NCI-H2196 treated with DMSO at 0.1 percent for 48 hours (cell line): ENCODE measurements at regions not wholly inside any gene's neighbourhood (a gene's known extent, or its start where the extent isn't known, plus 50 kb on each side); places are given as distances from the start of the nearest gene placed in this dataset.

Source experiments
- DNase-seq: peaks from one replicate; lab custom pipeline; 2025; ENCODE audit not compliant: unreplicated experiment; lab: John Stamatoyannopoulos, UW

DNA sequence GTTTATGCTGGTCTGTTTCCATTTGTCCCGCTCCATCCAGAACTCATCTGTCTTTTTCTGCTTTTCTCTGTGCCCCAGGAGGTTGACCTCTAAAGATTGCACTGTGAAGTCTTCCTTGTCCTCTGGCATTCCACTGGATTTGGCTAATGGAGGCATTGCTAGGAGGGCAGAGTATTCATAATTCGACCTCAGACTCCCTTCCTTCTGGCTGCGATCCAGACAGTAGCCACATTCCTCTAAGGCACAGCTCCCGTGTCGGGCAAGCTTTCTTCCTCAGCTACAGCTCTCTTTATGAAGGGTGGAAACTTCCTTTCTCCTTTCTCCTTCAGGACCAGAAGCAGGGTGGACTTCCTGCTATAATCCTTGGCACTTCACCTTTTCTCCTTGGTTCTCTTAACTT lies 175.9 kb downstream of the BAMBI start:
- no peak for DNase-seq

DNA sequence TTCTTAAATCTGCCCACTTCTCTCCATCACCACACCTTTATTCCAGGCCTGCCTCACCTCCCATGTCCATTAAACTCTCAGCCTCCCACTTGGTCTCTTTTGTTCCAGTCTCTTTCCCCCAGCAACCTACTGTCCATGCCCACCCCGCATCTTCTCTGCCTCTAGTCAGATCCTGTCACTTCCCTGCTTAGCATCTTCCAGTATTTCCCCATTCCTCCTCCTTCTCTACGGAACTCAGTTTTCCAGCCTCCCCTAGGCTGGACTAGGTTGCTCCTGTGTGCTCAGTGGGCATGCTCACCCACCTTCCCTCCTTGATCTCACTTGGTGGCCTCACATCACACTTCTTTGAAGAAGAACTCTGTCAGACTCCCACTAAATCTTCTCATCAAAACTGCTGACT lies 179.8 kb downstream of the BAMBI start:
- no peak for DNase-seq

DNA sequence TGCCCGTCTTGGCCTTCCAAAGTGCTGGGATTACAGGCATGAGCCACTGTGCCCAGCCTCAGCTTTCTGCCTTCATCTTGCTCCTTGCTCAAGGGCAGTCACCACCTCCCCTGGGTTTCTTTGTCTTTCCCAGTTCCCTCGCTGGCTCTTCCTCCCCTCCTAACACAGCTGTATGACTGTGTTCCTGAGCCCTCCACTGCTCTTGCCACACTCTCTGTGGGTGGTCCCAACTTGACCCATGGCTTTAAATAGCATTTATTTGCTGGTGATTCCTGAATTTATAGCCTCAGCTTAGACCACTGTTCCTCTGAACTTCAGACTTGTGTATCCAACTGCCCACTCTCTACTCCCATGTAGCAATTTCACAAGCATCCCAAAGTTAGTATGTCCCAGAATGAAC lies 181.3 kb downstream of the BAMBI start:
- DNase-seq, result no peak

DNA sequence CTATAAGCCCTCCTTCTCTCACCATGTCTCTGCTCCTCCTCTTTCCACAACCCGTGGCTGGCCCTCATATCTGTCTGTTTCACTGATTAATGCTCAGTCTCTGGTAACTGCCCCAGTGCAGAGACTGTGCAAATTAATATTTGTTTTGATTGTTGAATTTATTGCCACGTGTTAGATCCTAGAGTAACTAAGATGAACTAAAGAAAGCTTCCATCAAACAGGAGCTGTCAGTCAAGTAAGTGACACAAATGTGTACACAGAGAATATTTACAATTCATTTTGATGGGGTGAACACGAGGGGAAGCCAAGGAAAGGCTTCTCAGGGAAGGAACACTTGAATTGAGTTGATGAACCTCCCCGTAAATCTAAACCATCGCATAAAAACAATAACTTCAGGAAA lies 182.5 kb downstream of the BAMBI start:
- DNase-seq, result no peak

DNA sequence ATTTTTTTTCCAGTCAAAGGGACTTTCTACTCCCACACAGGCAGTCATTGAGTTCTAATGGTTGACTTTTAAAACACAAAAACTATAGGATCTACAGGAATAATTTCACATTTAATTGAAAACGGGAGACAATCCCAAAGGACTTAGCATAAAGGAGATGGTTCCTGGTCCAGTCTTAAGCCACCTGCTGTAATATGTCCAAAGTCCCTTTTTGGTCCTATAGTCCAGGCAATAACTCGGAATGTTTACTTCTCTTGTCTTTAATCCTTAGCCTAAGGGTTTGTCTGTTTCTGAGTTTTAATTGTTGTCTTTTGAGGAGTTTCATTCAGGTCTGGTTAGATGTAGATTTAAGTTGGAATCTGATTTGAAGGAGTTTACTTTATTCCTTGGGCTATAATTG lies 184.9 kb downstream of the BAMBI start:
- DNase-seq, result no peak

DNA sequence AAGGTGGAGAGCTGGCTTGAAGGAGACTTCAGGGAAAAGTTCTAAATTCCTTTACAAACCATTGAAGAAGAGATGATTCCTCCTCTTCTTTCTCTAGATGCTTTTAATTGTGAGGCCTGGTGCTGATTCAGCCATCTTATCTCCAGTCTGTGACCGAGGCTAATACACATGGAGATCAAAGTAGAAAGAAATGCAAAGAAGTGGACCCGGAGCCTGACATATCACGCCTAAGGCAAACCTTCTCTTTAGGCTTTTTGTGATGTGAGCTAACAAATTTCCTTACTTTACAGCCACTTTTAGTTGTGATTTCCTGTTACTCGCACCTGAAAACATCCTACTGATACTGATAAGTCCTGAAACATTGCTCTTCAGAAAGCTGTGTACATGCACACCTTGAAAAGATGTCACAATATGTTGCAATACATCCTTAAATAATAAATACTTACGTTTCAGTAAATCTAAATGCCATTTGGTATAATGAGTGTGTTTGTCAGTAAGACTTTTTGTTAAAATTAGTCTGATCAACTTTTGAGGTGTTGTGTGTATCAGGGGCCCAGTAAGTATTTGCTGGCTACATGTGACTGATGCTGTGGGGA lies 192.4 kb downstream of the BAMBI start:
- no peak for DNase-seq

DNA sequence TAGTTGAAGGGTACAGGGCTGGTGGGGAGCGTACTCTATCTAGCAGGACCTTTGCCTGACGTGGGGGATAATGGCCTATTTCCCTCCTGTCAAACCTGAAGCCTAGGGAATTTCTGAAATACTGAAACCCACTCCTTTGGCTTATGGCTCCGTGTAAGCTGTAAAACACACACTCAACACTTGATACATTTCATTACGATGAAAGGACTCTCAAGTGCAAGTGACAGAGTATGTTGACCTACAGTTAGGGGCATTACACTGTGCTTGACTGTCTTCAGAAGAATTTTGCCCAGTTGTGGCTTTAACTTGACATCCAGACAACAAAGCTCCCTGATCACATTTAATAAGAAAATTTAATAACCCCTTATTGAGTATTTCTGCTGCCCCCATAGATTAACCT lies 194.3 kb downstream of the BAMBI start:
- DNase-seq, result no peak

DNA sequence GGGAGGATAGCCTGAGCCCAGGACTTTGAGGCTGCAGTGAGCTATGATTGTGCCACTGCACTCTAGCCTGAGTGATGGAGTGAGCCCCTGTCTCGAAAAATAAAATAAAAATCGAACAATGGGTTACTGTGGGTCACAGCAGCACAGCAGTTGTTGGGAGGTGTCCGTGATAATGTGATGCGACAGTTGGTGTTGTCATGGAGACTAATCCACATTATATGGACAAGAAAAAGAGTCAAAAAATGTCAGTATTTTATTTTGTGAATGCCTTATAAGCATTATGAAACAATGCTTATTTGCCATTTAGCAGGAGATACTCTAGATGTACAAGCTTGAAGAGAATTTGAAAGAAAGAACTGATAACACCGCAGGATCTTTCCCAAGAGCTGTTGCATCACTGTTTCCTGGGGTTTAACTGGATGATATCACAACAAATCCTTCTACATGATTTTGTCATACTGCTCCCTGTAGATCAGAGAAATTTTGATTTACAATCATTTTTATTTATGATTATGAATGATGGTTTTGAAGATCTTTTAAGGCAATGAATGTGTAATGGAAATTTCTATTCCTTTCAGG lies 195.4 kb downstream of the BAMBI start:
- no peak for DNase-seq

DNA sequence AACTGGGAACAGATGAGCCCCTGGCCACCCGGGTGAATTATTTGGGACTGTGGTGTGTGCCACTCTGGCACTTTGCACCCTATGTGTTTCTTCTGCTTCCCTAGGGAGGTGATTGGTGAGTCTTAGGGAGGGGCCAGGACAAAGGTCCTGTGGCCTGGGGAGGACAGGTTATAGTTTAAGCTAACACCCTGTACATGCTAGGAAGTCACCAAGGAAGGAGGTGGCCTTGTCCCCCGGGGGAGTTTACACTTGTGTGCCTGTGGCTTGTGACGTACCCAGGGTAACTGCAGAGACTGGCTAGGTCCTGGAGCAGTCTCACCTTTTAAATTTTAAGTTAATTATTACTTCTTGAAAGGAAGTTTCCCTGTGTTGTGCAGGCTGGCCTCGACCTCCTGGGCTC lies 196.2 kb downstream of the BAMBI start:
- no peak for DNase-seq

DNA sequence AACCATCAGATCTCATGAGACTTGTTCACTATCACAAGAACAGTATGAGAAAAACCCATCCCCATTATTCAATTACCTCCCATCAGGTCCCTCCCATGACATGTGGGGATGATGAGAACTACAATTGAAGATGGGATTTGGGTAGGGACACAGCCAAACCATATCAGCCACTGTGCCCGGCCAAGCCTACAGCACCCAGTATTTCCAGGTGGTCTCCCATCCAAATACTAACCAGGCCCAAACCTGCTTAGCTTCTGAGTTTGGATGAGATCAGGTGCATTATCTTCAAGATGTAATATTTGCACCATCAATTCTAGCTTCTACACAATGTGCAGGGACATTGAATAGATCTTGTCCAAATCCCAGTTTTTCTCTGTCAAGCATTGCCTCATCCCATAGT lies 196.9 kb downstream of the BAMBI start:
- no peak for DNase-seq

DNA sequence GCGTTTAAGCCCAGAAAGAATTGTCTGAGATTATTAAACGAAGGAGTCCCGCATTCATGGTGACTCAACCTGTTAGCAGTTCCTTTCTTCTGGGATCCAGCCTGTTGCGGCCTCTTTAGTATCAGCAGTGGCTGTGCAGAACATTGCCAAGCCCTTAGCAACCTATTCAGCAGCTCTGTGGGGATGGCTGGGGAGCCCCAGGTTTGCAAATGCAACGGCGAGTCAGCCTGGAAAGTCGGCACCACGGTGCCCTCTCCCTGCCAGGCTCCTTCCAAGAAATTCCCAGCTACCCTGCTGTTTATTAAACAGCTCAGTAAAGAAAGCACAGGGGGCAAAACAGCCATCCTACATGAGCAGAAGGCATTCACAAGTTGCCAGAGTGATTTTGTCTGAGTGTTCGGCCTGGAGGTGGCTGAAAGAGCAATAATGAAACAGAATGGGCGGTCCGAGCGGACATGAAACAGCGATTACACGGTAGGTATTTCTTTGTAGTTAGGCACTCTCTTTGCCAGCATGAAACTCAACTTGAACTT lies 198.3 kb downstream of the BAMBI start:
- DNase-seq, result no peak

DNA sequence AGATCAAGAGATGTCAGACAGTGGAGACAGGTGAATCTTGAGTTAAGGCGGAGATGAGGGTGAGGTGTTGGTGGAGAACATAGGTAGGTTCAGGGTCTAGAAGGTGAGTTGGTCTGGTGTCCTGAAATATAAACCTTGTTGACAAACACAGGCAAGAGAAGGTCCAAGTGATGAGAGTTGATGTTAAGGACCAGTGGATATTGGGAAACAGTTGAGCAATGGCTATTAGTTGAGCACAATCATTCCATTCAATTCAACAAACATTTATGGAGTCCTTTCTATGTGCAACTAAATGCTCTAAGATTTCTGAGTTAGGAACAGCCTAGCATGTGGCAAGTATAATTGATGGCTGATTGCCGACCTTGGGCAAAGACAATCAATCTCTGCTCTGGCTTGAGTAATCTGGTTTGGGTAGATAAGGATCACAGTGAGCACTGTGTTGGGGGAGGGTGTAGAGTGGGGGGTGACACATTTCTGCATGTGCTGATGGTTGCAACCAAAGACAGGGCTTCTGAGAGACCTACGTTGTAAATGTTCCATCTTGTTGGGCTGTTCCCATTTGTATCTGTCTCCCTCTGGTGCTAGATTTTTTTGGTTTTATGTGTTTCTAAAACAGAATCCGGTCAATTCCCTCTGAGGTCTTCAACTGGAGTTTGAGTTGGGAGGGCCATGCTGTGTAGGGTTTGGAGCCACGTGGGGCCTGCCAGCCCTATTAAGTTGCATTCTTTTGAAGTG lies 201.1 kb downstream of the BAMBI start:
- no peak for DNase-seq

DNA sequence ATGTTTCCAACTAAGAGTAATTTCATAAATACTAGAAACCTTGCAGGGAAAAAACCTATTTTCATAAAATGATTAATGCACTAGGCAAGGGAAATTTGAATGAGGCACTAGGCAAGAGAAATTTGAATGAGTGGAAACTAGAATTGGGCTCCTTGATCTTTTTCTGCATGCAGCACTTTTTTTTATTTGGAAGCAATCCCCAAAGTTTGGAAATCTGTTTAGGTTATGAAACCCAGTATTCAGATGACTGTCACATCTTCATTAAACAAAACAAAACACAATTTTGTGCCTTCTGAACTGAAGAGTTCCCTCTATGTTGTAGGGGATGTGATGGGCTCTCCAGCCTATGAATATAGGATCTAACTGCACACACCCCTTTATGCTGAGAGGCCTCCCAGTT lies 201.9 kb downstream of the BAMBI start:
- DNase-seq, result no peak

DNA sequence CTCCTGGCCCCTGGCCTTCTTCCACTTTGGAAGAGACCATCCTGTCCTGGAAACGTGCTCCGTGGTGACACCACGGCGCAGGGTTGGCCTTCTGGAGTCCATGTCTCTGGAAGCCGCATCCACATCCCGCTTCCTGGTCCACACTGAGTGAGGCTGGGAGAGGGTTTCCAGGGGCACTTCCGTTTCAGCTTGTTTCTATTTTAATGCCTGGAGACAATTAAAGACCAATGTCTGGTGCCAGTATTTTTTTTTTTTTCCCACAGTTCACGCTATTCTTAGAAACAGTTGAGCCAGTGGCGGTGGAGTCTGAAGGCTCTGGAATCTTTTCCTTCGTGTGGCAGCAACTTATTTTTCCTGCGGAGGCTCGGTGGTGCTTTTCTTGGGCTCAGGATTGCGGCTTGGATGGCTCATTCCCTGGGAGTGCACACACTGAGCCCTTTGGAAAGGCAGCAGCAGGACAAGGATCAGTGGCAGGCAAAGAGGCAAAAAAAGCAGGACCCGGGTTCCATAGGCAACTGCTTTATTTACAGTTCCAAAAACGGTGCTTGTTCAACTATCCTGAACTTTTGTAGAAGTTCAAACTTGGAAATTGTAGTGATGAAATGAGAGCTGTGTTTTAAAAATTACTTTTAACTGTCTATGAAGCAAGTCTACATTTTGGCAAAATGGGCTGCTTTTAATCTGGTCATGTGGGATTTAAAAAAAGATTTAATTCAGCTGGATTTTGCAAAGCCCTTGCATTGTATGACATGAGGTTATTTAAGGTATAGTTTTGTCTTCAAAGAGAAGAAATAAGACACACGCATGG lies 202.8 kb downstream of the BAMBI start:
- no peak for DNase-seq

DNA sequence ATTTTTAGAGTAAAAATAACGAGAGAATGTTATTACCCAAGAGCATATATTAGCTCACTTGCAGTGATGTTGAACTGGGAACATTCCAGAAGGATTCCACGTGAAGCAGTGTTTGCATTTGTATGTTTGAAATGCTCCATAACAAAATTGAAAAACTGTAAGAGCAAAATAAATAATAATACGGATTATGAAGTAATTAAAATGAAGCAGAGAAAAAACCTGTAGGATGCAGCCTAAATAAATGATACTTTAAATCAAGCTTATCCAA lies 203.3 kb downstream of the BAMBI start:
- DNase-seq, result no peak

DNA sequence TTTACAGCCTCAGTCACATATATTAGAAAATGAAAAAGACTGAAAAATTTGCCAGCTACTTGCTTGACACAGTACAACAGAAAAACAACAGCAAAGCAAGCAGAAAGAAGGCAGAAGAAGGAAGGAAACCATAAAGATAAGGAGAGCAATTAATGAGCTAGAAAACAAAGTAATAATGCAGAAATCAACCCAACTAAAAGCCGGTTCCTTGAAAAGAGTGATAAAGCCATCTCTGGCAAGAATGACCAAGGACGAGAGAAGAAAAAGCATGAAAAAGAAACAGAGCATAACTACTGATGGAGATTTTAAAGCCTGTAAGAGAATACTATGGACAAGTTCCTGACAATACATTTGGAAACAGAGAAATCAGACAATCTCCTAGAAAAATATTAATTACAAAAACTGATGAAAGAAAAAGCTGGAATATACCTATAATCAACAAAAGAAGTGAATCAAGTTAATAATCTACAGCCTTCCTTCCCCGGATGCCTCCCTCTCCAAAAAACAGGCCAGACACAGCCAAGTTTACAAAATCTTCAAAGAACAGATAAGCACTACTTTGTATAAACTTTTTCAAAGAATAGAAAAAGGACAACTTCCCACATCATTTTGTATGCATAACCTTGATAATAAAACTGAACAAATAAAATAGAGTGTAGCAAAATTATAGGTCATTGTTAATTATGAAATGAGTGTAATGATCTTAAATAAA lies 204.0 kb downstream of the BAMBI start:
- no peak for DNase-seq

DNA sequence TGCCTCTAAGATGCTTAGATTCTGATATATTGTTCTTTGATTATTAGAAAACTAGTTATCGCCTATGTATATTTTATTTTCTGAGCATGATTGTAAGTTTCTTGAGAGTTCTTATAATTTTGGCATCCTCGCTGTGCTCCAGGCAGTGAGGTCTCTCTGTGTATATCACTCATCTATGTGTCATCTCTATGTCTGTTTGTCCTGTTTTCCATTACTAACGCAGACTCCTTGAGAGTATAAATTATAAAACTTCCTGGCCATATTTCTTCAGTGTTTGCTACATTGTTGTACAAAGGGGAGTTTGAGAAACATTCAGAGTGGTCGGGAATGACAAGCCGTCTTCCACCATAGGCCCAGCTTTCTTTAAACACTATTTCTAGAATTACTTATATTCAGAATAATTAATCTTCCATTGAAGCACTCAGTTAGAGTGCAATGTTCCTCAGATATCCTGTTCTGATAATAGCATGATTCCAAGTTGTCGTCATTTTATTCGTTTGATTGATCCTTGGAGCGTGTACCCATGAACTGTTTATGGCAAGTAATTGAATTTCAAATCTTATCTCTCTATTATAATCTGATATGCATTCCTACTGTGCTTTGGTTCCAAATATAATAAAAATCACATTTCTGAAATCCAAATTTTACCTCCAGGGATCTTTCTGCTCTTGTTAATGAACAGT lies 206.6 kb downstream of the BAMBI start:
- DNase-seq, result no peak

DNA sequence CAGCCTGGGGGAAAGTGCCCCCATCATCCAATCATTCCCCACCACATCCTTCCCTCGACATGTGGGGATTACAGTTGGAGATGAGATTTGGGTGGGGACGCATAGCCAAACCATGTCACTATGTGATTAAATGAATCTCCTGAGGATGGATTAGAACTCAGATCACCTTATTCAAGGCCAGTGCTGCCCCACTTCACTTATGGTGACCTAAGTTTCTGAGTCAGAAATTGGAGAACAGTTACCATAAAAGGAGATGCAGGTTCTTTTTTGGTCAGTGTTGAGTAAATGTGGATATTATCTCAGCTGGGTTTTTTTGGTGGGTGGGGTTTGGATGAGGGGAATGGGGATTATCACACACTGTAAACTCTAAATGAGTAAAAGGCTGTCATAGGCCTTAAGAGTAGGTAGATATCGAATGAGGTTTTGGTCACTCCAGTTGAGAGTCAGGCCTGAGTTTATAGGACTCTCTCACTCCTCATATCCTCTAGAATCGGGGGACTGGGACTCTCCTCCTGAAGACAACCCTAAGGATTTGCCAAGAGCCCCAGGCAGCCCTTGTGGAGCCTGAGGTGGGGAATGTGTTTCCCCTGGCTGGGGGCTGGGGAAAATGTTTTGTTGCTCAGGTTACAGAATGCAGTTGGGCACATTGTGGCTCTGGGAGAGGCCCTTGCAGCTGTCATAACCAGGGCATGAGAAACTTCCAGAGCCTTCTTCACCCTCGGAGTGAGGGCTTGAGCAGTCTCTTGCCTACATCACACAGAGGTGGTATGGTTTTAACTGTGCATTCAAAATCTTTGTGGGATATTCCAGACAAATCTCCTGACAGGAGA lies 213.0 kb downstream of the BAMBI start:
- no peak for DNase-seq

DNA sequence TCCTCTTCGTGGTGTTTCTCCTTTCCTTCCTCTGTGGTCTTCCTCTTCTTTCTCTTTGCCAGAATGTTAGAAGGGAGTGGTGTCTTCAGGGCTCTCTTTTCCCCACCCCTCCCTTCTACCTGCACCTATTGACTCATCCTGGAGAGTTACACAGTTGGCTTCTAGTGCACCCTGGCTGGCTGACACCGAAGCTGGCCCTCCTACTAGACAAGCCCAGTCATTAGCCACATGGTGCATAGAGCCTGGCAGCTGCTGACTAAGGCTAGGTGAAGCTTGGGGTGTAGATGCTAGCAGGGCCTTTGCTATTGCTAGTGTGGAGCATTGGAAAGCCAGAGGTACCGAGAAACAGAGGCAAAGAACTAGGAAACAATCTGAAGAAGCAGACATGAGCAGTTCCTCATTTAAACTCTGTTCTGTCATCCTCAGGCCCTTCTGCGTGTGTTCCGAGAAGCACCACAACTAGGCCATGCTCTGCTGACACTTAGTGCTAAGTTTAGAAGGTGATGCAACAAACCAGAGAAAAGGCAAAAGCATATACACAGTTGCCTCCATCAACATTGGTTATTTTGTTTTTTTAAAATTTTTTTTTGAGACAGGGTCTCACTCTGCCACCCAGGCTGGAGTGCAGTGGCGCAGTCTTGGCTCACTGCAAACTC lies 213.9 kb downstream of the BAMBI start:
- no peak for DNase-seq
